H9 (cell line): ENCODE measurements at regions not wholly inside any gene's neighbourhood (a gene's known extent, or its start where the extent isn't known, plus 50 kb on each side); places are given as distances from the start of the nearest gene placed in this dataset.

Source experiments
- DNase-seq: peaks from one replicate; pipeline ENCODE4 v3.0.0-alpha.2; 2017
- H2AFZ ChIP-seq: one replicate; pipeline ENCODE4 v1.6.1; 2013; ENCODE audit warnings: mild to moderate bottlenecking, low read length, control low read depth, moderate library complexity
- H2AK5ac ChIP-seq: 2 replicates; pipeline ENCODE4 v1.6.1; 2013; ENCODE audit warnings: low read length, control low read depth, mixed read lengths; ENCODE audit not compliant: insufficient read length
- H2BK120ac ChIP-seq: one replicate; pipeline ENCODE4 v1.6.1; 2013; ENCODE audit warnings: low read depth, mild to moderate bottlenecking, low read length, control low read depth, inconsistent platforms; ENCODE audit not compliant: poor library complexity, severe bottlenecking
- H2BK12ac ChIP-seq: 2 replicates; pipeline ENCODE4 v1.6.1; 2013; ENCODE audit warnings: low read length, control low read depth, mixed read lengths, low read depth; ENCODE audit not compliant: insufficient read length
- H2BK15ac ChIP-seq: 2 replicates; pipeline ENCODE4 v1.6.1; 2013; ENCODE audit warnings: low read depth, low read length, control low read depth
- H2BK20ac ChIP-seq: one replicate; pipeline ENCODE4 v1.6.1; 2013; ENCODE audit warnings: low read depth, mild to moderate bottlenecking, low read length, control low read depth, inconsistent platforms; ENCODE audit not compliant: poor library complexity, severe bottlenecking
- H2BK5ac ChIP-seq: 2 replicates; pipeline ENCODE4 v1.6.1; 2013; ENCODE audit warnings: low read length, control low read depth, mixed read lengths; ENCODE audit not compliant: insufficient read length
- H3K14ac ChIP-seq: 2 replicates; pipeline ENCODE4 v1.6.1; 2013; ENCODE audit warnings: low read length, control low read depth; ENCODE audit not compliant: insufficient read depth
- H3K18ac ChIP-seq: 2 replicates; pipeline ENCODE4 v1.6.1; 2013; ENCODE audit warnings: low read depth, mild to moderate bottlenecking, mixed read lengths, low read length, control low read depth; ENCODE audit not compliant: insufficient read length
- H3K23ac ChIP-seq: 2 replicates; pipeline ENCODE4 v1.6.1; 2013; ENCODE audit warnings: low read length, control low read depth, mixed read lengths, low read depth; ENCODE audit not compliant: insufficient read length
- H3K23me2 ChIP-seq: 2 replicates; pipeline ENCODE4 v1.6.1; 2013; ENCODE audit warnings: low read depth, mild to moderate bottlenecking, mixed read lengths, low read length, control low read depth; ENCODE audit not compliant: insufficient read length, poor library complexity, severe bottlenecking
- H3K27ac ChIP-seq: 2 replicates; pipeline ENCODE4 v1.5.1; 2013; ENCODE audit warnings: low read length, control low read depth, mixed read lengths, low read depth; ENCODE audit not compliant: insufficient read length
- H3K27me3 ChIP-seq: 2 replicates; pipeline ENCODE4 v1.6.1; 2013; ENCODE audit warnings: low read length, control low read depth, inconsistent platforms; ENCODE audit not compliant: insufficient read depth
- H3K4ac ChIP-seq: 2 replicates; pipeline ENCODE4 v1.6.1; 2013; ENCODE audit warnings: low read depth, mild to moderate bottlenecking, control low read depth, inconsistent platforms, low read length, moderate library complexity
- H3K4me1 ChIP-seq: 2 replicates; pipeline ENCODE4 v1.6.1; 2013; ENCODE audit warnings: low read length, control low read depth, inconsistent platforms; ENCODE audit not compliant: insufficient read depth
- H3K4me2 ChIP-seq: 2 replicates; pipeline ENCODE4 v1.6.1; 2013; ENCODE audit warnings: low read length, control low read depth, mixed read lengths; ENCODE audit not compliant: insufficient read length, insufficient read depth
- H3K56ac ChIP-seq: 2 replicates; pipeline ENCODE4 v1.6.1; 2013; ENCODE audit warnings: low read depth, mild to moderate bottlenecking, mixed read lengths, low read length, control low read depth; ENCODE audit not compliant: insufficient read length
- H3K79me1 ChIP-seq: 2 replicates; pipeline ENCODE4 v1.6.1; 2013; ENCODE audit warnings: low read depth, mild to moderate bottlenecking, moderate library complexity, low read length, control low read depth, inconsistent platforms; ENCODE audit not compliant: insufficient read depth, poor library complexity, severe bottlenecking
- H3K79me2 ChIP-seq: 2 replicates; pipeline ENCODE4 v1.6.1; 2013; ENCODE audit warnings: low read length, control low read depth, inconsistent platforms; ENCODE audit not compliant: insufficient read depth
- H3K9ac ChIP-seq: 2 replicates; pipeline ENCODE4 v1.6.1; 2013; ENCODE audit warnings: low read length, control low read depth, mixed read lengths; ENCODE audit not compliant: insufficient read length; ENCODE audit errors: extremely low read depth
- H3K9me3 ChIP-seq: one replicate; pipeline ENCODE4 v1.6.1; 2013; ENCODE audit warnings: low read depth, low read length, inconsistent platforms; ENCODE audit not compliant: control insufficient read depth
- H3T11ph ChIP-seq: one replicate; pipeline ENCODE4 v1.6.1; 2013; ENCODE audit warnings: mild to moderate bottlenecking, low read length, control low read depth, inconsistent platforms
- H4K20me1 ChIP-seq: one replicate; pipeline ENCODE4 v1.6.1; 2013; ENCODE audit not compliant: control insufficient read depth, insufficient read length, insufficient read depth
- H4K5ac ChIP-seq: 2 replicates; pipeline ENCODE4 v1.6.1; 2013; ENCODE audit warnings: low read depth, mild to moderate bottlenecking, mixed read lengths, low read length, control low read depth; ENCODE audit not compliant: insufficient read length
- H4K8ac ChIP-seq: replicated peaks from 2 replicates; pipeline ENCODE4 v1.6.1; 2013; ENCODE audit warnings: low read length, control low read depth, mixed read lengths, low read depth; ENCODE audit not compliant: insufficient read length
- H4K91ac ChIP-seq: 2 replicates; pipeline ENCODE4 v1.6.1; 2013; ENCODE audit warnings: low read depth, mild to moderate bottlenecking, moderate library complexity, mixed read lengths, low read length, control low read depth; ENCODE audit not compliant: insufficient read length
- H3K27ac Mint-ChIP-seq, 3 experiments: 2 replicates in 2 of 3; 3 replicates in 1 of 3; pipeline ENCODE4 v1.8.0; 2020 to 2021; ENCODE audit warnings: mixed read lengths in 3 of 3, mild to moderate bottlenecking in 1 of 3, moderate library complexity in 1 of 3
- H3K27me3 Mint-ChIP-seq: 2 replicates; pipeline ENCODE4 v1.8.0; 2021; ENCODE audit warnings: low read depth, mild to moderate bottlenecking, moderate library complexity, mixed read lengths
- H3K36me3 Mint-ChIP-seq, 3 experiments: 2 replicates in 2 of 3; 3 replicates in 1 of 3; pipeline ENCODE4 v1.8.0; 2020 to 2021; ENCODE audit warnings: low read depth in 3 of 3, mixed read lengths in 3 of 3; ENCODE audit not compliant: insufficient read depth in 1 of 3
- H3K4me1 Mint-ChIP-seq, 2 experiments: 2 replicates each; pipeline ENCODE4 v1.8.0; 2020; ENCODE audit warnings: mixed read lengths in 2 of 2
- H3K4me3 Mint-ChIP-seq, 2 experiments: 2 replicates in 1 of 2; 3 replicates in 1 of 2; pipeline ENCODE4 v1.8.0; 2020 to 2021; ENCODE audit warnings: mild to moderate bottlenecking in 2 of 2, mixed read lengths in 2 of 2, moderate library complexity in 1 of 2
- H3K9me3 Mint-ChIP-seq, 2 experiments: 2 replicates in 1 of 2; 3 replicates in 1 of 2; pipeline ENCODE4 v1.8.0; 2020; ENCODE audit warnings: mild to moderate bottlenecking in 2 of 2, mixed read lengths in 2 of 2, moderate library complexity in 1 of 2
- CTCF ChIP-seq: fragments of 200-600 bp; sonication (generic); conservative IDR thresholded peaks from 3 replicates; pipeline ENCODE4 v1.8.0; 2021; ENCODE audit warnings: antibody characterized with exemption, mild to moderate bottlenecking

GRCh38 chr13:90633849-90634248, 713.6 kb upstream of the MIR17HG start:
- no peaks in the 10 kb centered on the region for H3K79me1 ChIP-seq
- H2AFZ ChIP-seq: no peak overlapping the region
- no peak overlapping the region for H3K4me3 Mint-ChIP-seq

More at GRCh38 chr13:90633849-90634248, 713.6 kb upstream of the MIR17HG start:
- Histone ChIP-seq H3K4me2 (no peak overlapping the region), H3T11ph (no peak overlapping the region), H4K91ac (no peak overlapping the region), H2AK5ac (no peak overlapping the region), H2BK12ac (no peak overlapping the region), H3K9me3 (no peaks in the 10 kb centered on the region), H4K8ac (no peak overlapping the region), H3K23me2 (no peaks in the 10 kb centered on the region), H3K18ac (no peak overlapping the region), H3K27ac (no peak overlapping the region), H2BK120ac (no peak overlapping the region), H4K20me1 (no peaks in the 10 kb centered on the region), H3K14ac (no peak overlapping the region), H3K9ac (no peak overlapping the region), H2BK5ac (no peak overlapping the region), H3K4me1 (peaks cover 2% of the 10 kb centered on the region; the same call in 1 of the 2 replicates), H3K23ac (no peak overlapping the region), H2BK15ac (no peak overlapping the region), H3K56ac (no peak overlapping the region), H2BK20ac (no peak overlapping the region), H3K27me3 (no peaks in the 10 kb centered on the region), H3K79me2 (no peaks in the 10 kb centered on the region), H4K5ac (no peak overlapping the region), H3K4ac (no peak overlapping the region)
- Mint-ChIP-seq H3K4me1 (0 out of 4 replicates have a peak, but pooled peaks cover 0 to 2% of the 10 kb centered on the region in 2 experiments), H3K27me3 (no peaks in the 10 kb centered on the region), H3K36me3 (no peaks in the 10 kb centered on the region), H3K27ac (no peak overlapping the region), H3K9me3 (no peaks in the 10 kb centered on the region)
- no peak for TF ChIP-seq CTCF
- no peak for DNase-seq
